GM03348 (cell line): ENCODE measurements at regions not wholly inside any gene's neighbourhood (a gene's known extent, or its start where the extent isn't known, plus 50 kb on each side); places are given as distances from the start of the nearest gene placed in this dataset.
A peak's percentile ranks its signal among the peaks of the same experiment; 100 is the strongest.

Source experiments
- DNase-seq: peaks from one replicate; pipeline ENCODE4 v3.0.0; 2012; ENCODE audit warnings: low spot score

- DNase-seq, result no peak
These were observed 96.1 kb upstream of the PLXNA4 start for GRCh38 chr7:132672200-132672990.

- DNase-seq, result peak; percentile 20
These were observed 90.5 kb upstream of the PLXNA4 start for GRCh38 chr7:132666774-132667172.

DNA sequence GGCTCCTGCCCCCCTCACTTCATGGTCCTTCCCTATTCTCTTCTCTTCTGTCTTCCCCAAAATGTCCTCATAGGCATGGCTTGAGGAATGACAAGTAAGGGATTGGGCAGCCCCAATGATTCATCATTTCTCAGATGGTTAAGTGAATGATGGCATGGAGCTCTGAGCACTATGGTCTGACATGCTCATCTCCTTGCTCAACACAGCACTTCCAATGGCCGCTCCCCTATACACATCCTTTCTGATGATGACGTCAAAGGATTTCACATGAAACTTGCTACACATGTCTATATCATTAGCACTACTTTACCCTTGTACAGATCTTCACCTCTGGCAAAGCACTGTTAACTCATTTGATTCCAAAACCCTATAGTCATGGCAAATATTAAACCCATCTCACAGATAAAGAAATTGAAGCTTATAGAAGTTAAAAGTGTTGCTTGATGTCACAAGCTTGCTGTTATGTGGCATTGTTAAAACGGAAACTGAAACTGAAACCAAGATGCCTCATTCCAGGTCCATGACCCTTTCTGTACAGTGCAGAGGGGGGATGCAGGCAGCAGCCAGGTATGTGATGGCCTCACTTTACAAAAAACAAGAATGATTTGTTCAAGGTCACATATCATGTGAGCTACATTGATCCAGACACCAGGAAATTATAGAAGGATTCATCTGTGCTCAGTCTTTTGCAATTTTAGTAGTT, 90.0 kb upstream of the PLXNA4 start:
- DNase-seq, result no peak

- DNase-seq, result peak; percentile 23
These were observed 80.8 kb upstream of the PLXNA4 start for GRCh38 chr7:132656846-132657776.

DNA sequence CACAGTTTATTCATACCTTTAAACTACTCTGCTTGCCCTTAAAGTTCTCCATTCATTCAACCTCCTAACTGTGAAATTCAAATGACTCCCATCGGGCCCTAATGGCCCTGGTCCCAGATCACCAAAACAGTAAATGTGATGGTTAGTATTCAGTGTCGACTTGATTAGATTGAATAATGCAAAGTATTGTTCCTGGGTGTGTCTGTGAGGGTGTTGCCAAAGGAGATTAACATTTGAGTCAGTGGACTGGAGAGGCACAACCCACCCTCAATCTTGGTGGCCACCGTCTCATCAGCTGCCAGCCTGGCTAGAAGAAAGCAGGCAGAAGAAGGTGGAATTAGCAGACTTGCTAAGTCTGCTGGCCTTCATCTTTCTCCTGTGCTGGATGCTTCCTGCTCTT, 80.1 kb upstream of the PLXNA4 start:
- no peak for DNase-seq

- peak; percentile 24 for DNase-seq
These were observed 79.0 kb upstream of the PLXNA4 start for GRCh38 chr7:132655131-132655727.

DNA sequence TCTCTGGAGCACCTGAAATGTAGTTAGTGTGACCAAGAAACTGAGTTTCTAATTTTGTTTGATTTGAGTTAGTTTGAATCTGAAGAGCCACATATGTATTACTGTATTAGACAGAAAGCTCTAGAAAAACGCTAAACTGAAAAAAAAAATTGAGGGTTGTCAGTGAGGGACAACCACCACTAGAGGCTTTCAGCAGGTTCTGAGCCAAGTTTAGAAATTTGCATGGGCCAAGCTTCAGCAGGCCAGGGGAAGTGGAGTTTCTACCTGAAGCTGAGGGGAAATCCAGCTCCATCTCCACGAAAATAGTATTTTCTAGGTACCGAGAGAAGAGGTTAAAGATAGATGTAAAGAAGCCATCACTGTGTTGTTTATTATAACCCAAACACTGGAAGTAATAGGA, 77.9 kb upstream of the PLXNA4 start:
- peak; percentile 30 for DNase-seq

DNA sequence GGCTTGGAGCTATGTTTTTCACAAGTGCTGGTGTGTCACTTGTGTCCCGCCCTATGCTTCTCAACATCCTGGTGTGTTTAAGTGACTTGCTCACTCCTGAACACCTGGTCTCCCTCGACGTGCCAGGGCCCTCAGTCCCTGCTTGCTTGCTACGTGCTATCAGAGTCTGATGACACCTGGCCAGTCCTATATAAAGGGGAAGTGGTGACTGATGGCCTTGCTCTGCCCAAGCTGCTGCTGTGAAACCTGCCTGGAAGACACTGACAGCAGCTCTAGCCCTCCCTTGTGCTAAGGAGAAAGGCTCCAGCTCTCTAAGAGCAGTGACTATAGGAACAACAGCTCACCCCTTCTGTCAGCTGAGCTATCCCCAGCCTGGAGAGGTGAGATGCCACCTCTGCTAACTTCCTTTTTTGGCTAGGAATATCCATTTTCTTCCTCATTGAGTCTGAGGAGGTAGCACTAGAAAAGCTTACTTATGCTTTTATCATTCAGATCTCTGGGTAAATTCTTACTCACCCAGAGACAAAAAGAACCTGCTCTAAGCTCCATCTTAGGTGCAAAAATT, 77.2 kb upstream of the PLXNA4 start:
- no peak for DNase-seq

GRCh38 chr7:132652507-132652906, 76.2 kb upstream of the PLXNA4 start:
- no peak for DNase-seq

- DNase-seq, result peak; percentile 81
These were observed 74.2 kb upstream of the PLXNA4 start for GRCh38 chr7:132650498-132650897.

GRCh38 chr7:132647311-132647710, 71.0 kb upstream of the PLXNA4 start:
- no peak for DNase-seq

- no peak for DNase-seq
These were observed 69.8 kb upstream of the PLXNA4 start for GRCh38 chr7:132646052-132646451.

GRCh38 chr7:132643302-132643701, 67.0 kb upstream of the PLXNA4 start:
- DNase-seq, result no peak

DNA sequence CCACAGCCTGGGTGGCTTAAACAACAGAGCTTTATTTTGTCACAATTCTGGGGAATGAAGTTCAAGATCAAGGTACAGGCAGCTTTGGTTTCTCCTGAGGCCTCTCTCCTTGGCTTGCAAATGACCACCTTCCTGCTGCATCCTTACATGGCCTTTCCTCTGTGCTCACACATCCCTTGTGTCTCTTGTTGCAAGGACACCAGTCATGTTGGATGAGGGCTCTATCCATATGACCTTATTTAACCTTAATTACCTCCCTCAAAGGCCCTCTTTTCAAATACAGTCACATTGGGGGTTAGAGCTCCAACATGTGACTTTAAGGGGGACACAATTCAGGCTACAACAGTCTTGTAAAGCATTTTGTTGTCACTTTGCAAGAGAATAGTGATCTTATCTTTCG, 65.0 kb upstream of the PLXNA4 start:
- no peak for DNase-seq

DNA sequence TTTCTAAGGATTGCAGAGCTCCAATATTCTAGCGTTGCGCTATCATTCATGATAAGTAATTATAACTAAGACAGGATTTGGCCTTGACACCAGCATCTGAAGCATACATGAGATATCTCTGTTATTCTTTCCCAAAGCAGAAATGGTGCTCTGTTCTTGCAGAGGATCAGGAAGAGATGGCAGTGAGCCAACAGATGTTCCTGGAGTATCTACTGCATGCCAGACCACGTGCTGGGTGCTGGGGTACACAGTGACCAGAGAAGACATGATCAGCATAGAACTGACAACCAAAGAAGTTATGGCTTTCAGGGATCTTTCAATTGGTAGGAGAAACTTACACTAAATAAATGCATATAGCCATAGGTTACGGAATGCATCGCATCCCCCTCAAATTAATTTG, 63.7 kb upstream of the PLXNA4 start:
- DNase-seq, result no peak

DNA sequence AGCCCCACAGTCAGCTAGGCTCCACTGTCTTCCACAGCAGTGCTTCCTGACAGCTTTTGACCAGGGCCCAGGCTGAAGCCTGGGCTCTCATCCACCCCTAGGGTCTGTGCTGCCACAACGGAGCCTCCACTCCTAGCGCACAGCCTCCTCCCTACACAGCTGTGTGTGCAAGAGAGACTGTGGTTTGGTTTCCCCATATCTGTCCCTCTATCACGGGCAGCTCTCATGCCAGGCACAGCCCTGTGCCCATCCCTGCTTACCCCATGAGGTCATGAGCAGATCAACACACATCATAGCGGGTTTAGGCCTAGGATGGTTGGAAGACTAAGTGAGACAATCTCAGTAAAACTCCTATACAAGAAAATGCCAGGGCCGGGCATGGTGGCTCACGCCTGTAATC, 61.7 kb upstream of the PLXNA4 start:
- DNase-seq, result no peak

DNA sequence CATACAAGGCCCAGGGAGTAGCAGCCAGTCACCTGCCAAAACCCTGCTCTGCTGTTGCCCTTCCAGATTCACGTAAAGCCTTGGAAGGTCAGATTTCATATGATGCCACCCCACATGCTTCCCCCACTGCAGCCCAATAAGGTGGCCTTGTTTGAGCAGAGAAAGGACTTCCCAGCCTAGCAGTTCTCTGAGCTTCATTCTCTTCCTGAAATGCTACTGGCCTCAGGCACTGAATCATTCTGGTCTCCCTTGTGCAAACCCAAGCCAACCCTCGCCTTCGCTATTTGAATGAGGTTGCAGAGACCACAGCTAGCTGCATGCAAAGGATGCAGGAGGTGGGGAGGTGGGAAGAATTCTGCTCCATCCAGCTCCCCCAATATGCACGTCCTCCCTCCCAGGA, 60.3 kb upstream of the PLXNA4 start:
- no peak for DNase-seq

DNA sequence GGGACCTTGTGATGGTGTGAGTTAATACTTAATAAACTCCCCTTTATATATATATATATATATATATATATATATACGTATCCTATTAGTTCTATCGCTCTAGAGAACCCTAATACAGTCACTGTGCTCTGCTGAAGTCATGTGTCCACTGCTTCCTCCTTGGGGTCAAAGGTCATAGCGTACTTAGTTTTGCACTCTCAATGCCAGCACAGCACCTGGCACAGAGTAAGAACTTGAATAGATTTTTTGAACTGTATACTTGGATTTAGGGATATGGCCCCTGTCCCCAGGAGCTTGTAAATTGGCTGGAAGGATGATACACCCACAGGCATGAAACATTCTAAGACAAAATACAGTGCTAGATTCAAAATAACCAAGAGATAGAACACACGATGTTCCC, 58.9 kb upstream of the PLXNA4 start:
- DNase-seq, result no peak

GRCh38 chr7:132630834-132631233, 54.6 kb upstream of the PLXNA4 start:
- DNase-seq, result no peak
